Esophagus muscularis mucosa (tissue), 4 donors: ENCODE measurements at regions not wholly inside any gene's neighbourhood (a gene's known extent, or its start where the extent isn't known, plus 50 kb on each side); places are given as distances from the start of the nearest gene placed in this dataset.

Source experiments
- EP300 ChIP-seq: sonication (generic); formaldehyde crosslinking; IDR thresholded peaks from one replicate; pipeline ENCODE4 v1.6.1; 2017; ENCODE audit warnings: antibody characterized with exemption
- POLR2A ChIP-seq: fragments of 450-650 bp; IDR thresholded peaks from one replicate; pipeline ENCODE4 v1.6.1; 2017; ENCODE audit warnings: antibody characterized with exemption, moderate library complexity, mild to moderate bottlenecking, low read depth
- TF ChIP-seq, protein P1 (sequence below), 3 experiments: fragments of 200-600 bp in 2 of 3; fragments of 450-650 bp in 1 of 3; sonication (generic) in 2 of 3; IDR thresholded peaks; one replicate each; pipeline ENCODE4 v1.5.1; 2017 to 2019; ENCODE audit warnings: antibody characterized with exemption in 3 of 3, mild to moderate bottlenecking in 2 of 3, moderate library complexity in 1 of 3

- TF ChIP-seq, protein P1, sequence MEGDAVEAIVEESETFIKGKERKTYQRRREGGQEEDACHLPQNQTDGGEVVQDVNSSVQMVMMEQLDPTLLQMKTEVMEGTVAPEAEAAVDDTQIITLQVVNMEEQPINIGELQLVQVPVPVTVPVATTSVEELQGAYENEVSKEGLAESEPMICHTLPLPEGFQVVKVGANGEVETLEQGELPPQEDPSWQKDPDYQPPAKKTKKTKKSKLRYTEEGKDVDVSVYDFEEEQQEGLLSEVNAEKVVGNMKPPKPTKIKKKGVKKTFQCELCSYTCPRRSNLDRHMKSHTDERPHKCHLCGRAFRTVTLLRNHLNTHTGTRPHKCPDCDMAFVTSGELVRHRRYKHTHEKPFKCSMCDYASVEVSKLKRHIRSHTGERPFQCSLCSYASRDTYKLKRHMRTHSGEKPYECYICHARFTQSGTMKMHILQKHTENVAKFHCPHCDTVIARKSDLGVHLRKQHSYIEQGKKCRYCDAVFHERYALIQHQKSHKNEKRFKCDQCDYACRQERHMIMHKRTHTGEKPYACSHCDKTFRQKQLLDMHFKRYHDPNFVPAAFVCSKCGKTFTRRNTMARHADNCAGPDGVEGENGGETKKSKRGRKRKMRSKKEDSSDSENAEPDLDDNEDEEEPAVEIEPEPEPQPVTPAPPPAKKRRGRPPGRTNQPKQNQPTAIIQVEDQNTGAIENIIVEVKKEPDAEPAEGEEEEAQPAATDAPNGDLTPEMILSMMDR (IDR thresholded peaks at IDR 0.05): no peak
- TF ChIP-seq POLR2A: no peak
- no peak for TF ChIP-seq EP300
Measured at GRCh38 chr10:42973411-42973810, 103.5 kb upstream of the RET start.
